ENCODE measurements at regions not wholly inside any gene's neighbourhood (a gene's known extent, or its start where the extent isn't known, plus 50 kb on each side); places are given as distances from the start of the nearest gene placed in this dataset.

GRCh38 chr4:64195582-64195981 is 213.7 kb downstream of the TECRL start:
- no peak for TF ChIP-seq CTCF (IDR thresholded peaks at IDR 0.05)
- TF ChIP-seq POLR2A (IDR thresholded peaks at IDR 0.05) = no peak
- no peak for TF ChIP-seq POLR2AphosphoS5 (IDR thresholded peaks at IDR 0.05)

Data from prostate gland (tissue), 2 donors.